ENCODE measurements at regions not wholly inside any gene's neighbourhood (a gene's known extent, or its start where the extent isn't known, plus 50 kb on each side); places are given as distances from the start of the nearest gene placed in this dataset.
"Not testable (repeated sequence)": the region's sequence is repeated elsewhere in the genome, so short reads cannot be mapped to it uniquely, and the experiment has no call there.

DNA sequence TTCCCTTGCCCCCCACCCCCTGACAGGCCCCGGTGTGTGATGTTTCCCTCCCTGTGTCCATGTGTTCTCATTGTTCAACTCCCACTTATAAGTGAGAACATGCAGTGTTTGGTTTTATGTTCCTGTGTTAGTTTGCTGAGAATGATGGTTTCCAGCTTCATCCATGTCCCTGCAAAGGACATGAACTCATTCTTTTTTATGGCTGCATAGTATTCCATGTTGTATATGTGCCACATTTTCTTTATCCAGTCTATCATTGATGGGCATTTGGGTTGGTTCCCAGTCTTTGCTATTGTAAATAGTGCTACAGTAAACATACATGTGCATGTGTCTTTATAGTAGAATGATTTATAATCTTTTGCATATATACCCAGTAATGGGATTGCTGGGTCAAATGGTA is 287.4 kb downstream of the UTRN start:
- DNase-seq (ENCODE audit: extremely low read depth in 1 of 2, low read depth in 1 of 2), result not testable (repeated sequence)

DNA sequence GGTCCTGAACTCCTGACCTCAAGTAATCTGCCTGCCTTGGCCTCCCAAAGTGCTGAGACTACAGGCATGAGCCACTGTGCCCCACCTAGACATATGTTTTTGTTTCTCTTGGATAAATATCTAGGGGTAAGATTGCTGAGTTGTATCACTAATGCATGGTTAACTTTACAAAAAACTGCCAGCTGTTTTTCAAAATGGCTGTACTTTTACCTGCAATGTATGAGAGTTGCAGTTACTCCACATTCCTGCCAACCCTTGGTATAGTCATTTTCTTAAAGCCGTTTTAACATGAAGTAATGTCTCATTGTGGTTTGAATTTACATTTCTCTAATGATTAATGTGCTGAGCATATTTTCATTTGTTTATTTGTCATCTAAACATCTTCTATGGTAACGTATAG is 289.7 kb downstream of the UTRN start:
- DNase-seq (ENCODE audit: extremely low read depth in 1 of 2, low read depth in 1 of 2), result no peak

DNA sequence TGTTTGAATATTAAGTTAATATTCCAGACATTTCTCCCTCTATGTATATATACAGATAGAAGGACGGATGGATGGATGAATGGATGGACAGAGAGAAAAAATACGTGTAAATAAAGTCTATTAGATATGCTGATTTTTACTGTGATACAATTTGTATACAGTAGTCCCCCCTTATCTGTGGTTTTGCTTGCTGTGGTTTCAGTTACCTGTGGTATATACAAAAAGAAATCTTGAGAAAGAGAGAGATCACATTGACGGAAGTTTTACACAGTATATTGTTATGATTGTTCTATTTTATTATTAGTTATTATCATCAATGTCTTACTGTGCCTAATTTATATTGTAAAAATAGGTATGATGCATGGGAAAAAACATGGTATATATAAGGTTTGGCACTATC is 290.2 kb downstream of the UTRN start:
- DNase-seq (ENCODE audit: extremely low read depth in 1 of 2, low read depth in 1 of 2), result no peak

DNA sequence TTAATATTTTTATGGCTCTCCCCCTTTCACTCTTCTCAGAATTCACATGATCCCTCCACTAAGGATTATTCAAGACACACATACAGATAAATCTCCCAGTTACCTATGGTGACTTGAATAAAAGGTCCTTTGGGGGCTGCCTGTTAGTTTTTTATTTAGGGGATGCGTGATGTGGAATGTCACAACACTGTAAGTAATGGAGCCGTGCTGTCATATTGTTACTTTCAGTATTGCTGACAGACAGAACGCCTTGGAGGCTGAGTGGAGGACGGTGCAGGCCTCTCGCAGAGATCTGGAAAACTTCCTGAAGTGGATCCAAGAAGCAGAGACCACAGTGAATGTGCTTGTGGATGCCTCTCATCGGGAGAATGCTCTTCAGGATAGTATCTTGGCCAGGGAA is 291.7 kb downstream of the UTRN start:
- DNase-seq (ENCODE audit: extremely low read depth in 1 of 2, low read depth in 1 of 2), result no peak

DNA sequence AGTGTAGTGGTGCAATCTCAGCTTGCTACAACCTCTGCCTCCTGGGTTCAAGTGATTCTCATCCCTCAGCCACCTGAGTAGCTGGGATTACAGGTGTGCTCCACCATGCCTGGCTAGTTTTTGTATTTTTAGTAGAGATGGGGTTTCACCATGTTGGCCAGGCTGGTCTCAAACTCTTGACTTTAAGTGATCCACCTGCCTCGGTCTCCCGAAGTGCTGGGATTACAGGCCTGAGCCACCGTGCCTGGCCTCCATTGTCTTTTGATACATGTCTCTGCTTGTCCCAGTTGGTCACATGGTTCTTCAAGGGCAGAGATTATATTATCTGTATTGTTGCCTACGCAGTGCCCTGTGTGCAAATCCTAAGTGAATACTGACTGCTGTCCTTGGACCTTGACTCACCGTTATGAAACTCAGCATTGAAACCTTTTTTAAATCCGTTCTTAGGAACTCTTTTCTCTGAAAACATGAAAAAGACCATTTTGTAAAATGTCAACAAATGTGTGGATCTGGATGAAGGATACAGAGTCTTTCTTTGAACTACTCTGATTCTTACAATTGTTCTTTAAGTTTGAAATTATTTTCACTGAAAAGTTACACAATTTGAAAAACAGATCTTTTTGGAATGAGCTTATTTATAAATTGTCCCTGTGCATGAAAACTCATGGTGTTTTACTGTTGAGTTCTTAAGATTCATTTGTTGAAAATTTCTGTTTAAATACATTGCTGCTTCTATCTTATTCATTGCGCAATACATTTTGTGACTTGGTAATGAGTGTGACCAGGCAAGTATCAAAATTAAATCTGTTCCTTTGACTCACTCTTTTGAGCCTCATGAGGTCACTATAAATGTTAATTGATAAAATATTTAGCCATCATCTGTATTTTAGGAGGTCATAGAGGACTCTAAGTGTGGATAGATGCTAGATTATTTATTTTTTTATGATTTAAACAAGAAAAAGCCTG is 293.5 kb downstream of the UTRN start:
- DNase-seq (ENCODE audit: extremely low read depth in 1 of 2, low read depth in 1 of 2), result no peak

DNA sequence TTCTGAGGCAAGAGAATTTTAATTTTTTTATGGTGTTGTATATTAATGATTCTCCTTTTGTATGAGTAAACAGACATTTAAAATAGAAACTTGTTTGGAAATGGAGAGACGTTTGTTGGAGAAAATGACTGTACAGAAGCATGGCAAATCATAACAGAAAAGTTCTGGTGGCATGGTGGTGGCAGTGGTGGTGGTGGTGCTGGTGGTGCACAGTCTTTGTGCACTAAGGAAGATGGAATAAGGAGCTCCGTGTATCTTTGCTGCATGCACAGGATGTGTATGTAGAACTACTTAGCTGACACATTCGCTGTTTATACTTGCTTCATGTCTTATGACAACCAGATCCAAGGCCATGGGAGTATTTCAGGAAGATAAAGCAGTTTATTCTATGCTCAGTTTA is 294.9 kb downstream of the UTRN start:
- DNase-seq (ENCODE audit: extremely low read depth in 1 of 2, low read depth in 1 of 2), result no peak

DNA sequence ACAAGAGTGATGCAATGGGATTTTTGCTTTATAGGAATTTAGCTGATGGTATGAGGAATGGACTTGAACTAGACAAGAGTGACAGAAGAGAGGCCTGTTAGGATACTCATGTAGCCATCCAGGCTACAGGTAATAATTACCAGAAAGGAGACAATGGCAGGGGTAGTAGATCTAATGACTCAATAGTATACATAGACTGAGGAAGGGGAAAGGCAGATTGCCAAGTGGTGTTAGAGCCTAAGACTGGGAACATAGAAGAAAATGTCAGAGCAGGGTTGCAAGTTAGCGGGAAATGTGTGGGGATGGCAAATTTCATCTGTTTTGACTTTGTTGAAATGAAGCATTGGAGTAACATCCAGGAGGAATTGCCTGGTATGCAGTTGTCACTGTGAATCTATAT is 295.6 kb downstream of the UTRN start:
- no peak for DNase-seq (ENCODE audit: extremely low read depth in 1 of 2, low read depth in 1 of 2)

DNA sequence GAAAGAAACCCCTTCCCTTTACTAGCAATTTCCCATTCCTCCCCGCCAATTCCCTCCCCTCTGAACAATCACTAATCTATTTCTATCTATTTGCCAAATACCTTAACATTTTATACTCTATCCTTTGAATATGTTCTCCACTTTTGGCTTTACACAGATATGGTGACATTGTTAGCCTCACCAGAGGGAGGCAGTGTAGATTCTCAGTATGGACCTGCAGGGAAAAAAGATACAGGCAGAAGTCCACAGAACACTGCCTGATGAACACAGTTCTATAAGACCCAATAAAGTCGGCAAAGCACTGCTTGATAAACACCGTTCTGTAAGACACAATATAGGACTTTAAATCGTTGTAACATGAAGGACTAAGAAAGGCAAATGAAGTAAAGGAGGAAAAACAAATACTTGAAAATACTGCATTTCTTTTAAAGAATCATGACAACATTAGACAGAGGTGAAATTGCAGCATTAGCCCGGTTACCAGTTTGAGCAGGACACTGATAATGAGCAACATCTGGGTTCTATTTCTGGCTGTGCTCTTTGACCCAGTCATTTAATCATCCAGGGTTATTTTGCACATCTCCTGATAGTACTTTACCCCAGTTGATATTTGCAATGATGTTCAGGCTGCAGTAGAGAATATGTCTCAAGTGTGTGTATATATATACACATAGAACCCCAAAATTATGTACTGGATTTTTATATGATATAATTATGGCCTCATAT is 296.8 kb downstream of the UTRN start:
- DNase-seq (ENCODE audit: extremely low read depth in 1 of 2, low read depth in 1 of 2), result no peak

DNA sequence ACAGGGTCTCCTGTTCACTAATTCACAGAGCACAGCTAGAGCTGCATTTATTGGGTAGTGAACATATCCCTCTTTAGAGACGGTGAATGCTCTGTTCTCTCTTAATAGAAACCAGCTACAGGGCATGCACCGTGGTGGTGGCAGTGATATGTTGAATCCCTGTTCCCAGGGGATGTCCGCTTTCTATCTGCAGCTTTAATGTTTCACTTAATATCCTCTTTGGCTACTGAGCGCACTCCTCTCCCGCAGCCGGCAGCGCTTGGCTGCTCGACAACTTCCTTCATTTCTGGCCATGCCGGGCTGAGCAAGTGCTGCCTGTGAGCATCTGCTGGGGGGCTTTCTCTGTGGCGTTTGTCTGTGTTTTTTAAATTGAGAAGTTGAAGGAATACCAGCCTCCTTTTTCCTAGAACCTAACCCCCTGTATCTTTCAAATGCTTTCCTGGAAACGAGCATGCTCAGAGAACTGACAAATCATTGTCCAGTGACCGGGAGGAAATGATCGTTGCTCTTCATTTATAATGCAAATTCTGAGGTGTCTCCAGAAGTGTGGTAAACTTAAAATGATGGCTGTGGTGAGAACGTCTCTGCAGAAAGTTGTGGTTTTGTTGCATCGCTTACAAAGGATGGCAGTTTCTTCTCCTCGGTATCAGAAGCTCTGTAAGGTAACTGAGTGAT is 297.9 kb downstream of the UTRN start:
- DNase-seq (ENCODE audit: extremely low read depth in 1 of 2, low read depth in 1 of 2), result no peak

DNA sequence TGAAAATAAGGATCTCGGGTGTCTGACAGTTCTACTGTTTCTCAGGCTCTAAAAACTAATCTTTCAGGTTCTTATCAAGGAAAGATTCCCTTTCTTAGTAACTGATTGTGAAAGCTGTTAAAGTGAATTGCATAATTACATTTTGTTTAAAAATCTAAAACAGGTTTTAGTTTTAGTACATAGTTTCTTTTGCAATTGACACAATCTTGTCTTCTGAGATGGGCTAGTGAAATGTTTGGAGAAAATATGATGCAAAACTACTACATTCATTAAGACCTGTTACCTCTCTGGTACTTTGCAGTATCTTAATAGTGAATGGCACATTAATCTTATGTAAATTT is 298.4 kb downstream of the UTRN start:
- DNase-seq (ENCODE audit: extremely low read depth in 1 of 2, low read depth in 1 of 2), result no peak

DNA sequence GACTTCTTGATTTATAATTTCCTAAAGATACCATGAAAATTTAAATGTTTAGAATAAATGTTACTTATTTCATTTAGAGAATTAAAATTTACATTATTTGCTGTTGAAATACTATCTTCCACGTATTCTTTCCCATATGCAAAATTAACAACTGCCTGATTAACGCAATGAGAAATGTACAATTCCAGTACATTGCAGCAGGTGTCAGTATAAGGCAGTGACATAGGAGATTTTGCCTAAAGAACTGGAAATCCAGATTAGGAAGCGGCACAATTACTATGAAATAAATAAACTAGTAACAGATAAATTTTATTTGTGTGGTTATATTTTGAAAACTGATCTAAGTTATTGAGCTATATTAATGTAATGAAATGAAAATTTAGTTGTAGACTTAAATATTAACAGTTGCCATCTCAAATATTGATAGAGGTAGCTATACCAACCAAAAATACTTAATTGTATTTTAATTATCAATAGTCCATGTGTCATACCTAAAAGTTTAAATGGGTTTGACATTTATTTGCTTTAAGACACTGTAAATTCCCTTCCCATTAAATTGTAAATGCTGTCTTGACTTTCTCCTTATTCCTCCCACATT is 300.2 kb downstream of the UTRN start:
- DNase-seq (ENCODE audit: extremely low read depth in 1 of 2, low read depth in 1 of 2), result no peak

DNA sequence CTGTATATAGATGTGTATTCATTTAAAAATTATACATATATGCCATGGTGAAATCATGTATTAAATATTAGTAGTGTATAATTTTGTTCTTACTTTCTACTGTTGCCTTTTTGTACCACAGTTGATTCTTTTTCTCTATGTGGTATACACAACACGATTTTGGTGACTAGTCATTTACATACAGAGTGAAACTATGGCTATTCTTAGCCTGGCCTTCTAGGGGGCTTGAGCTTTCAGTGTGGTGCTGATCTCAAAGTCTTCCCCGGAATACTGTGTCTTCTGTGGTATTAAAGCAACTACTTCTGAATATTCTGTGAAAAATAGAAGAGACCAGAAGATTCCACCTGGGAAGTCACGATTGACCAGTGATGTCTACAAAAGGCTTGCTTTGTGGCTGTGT is 301.9 kb downstream of the UTRN start:
- DNase-seq (ENCODE audit: extremely low read depth in 1 of 2, low read depth in 1 of 2), result no peak

DNA sequence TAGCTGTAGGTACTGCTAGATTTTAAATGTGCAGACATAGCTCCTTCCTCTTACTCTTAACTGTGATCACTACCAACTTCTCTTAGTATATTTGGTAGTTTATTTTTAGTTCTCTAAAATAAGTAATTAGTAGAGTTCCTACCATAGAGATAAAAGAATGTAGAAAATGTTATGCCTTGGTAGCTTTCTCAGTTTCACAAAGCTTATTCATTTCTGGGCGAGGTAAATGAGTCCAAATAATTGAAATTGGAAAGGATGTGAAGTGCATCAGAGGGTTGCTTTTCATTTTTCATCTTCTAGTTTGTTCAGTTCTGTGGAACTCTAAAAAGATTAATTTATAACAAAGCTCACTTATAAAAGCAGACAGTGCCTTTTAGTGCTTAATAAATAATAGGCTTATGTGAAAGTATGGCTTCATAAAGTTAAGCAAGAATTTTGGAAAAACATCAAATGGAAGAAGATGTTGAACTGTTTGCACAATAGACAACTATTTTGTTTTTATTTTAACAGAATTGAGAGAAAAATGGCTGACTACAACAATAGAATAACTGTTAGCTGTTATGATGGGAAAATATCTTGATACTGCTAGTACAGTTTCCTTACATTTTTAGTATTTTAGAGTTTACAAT is 303.7 kb downstream of the UTRN start:
- no peak for DNase-seq (ENCODE audit: extremely low read depth in 1 of 2, low read depth in 1 of 2)

DNA sequence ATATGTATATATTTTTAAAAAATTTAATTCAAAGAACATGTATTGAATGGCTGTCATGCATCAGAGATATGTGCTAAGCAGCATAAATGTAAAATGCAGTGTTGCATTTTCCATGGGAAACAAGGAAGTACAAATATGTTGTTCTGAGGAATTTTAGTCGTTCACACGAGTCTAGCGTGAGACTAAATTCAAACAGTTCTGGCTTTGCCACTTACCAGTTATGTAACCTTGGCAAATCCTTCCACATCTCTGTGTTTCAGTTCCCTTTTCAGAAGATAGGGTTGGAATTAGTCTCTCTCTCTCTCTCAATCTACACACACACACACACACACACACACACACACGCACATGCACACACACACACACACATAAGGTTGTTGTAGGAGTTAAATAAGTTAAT is 305.4 kb downstream of the UTRN start:
- DNase-seq (ENCODE audit: extremely low read depth in 1 of 2, low read depth in 1 of 2), result no peak

DNA sequence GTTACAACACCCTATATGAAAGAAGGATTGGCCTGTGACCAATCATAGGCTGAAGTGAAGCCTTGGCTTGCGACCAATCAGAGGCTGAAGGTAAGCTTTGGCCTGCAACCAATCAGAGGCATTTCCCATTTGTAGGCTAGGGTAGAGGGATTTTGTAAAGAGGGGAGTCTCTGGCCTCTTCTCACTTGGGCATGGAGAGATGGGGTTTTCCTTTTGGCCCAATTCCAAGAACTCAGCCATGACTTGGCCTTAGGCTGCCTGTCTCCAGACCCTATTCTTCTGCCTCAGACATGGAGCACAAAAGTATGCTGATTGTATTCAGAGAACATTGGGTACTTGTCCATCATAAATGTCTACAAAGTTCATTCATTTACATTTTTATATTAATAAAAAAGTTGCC is 308.3 kb downstream of the UTRN start:
- no peak for DNase-seq (ENCODE audit: extremely low read depth in 1 of 2, low read depth in 1 of 2)

DNA sequence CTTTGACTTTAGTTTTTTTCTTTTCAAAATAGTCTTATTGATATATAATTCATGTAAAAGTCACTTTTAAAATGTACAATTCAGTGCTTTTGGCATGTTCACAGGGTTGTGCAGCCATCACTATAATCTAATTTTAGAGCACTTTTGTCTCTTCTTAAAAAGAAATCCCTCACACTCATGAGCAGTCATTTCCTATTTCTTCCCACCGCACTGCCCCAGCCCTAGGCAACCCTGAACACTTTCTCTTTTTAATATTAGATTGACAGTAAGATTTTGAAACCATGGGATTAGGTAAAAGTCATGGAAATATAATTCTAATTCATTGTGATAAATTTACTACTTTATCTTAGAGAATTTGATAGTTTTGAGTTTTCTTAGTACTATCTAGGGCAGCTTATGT is 309.4 kb downstream of the UTRN start:
- no peak for DNase-seq (ENCODE audit: extremely low read depth in 1 of 2, low read depth in 1 of 2)

DNA sequence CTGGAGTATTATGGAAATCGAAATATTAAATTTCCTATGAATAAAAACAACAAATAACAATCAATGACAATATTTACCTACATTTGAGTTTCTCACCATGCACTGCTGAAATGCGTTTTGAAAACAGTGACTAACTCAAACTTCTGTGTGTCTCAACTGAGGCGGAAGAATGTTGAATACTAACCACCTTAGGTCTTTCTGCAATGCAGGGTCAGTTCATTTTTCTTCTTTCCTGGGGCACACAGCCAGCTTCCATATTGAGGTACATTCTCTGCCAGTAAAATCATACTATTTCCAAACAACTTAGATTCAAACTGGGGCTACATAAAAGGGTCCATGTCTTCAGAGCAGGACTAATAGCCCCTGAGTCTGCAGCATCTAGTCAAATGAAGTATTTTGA is 310.1 kb downstream of the UTRN start:
- no peak for DNase-seq (ENCODE audit: extremely low read depth in 1 of 2, low read depth in 1 of 2)

DNA sequence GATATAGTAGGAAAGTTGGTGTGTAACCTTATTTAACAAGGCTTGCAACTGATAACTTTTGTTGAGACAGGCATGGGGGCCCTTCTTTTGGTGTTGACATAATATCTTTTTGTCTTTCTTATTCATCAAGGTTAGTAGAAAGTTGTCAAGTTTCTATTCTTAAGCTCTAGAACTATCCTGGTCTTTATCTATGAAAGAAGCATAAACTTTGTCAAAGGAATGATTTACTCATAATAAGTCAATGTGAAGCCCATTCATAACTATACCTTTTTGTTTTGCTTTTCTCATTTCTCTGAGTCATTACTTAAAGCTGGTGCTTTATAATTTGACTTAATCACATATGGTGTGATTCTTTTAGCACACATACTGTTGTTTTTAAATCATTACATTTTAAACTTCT is 312.4 kb downstream of the UTRN start:
- DNase-seq (ENCODE audit: extremely low read depth in 1 of 2, low read depth in 1 of 2), result no peak

DNA sequence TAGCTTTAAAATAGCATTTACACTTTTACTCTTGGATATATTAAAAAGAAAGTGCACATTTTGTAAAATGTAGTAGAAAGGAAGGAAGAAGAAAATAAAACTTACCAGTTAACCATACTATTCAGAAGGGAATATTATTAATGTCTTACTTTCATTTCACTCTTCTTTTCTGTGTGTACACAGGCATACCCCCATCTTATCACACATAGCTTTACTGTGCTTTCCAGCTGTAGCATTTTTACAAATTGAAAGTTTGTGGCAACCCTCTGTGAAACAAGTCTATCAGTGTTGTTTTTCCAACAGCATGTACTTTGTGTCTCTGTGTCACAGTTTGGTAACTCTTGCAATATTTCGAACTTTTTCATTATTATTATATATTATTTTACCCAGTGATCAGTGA is 314.5 kb downstream of the UTRN start:
- DNase-seq (ENCODE audit: extremely low read depth in 1 of 2, low read depth in 1 of 2), result no peak

DNA sequence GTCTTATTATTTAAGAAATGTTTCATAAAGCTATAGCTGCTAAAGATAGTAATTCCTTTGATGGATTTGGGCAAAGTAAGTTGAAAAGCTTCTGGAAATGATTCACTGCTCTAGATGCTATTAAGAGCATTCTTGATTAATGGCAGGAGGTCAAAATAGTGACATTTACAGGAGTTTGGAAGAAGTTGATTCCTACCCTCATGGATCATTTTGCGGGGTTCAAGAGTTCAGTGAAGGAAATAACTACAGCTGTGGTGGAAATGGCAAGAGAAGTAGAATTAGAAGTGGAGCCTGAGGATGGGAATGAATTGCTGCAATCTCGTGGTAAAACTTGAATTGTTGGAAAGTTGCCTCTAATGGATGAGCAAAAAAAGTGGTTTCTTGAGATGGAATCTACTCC is 316.1 kb downstream of the UTRN start:
- DNase-seq (ENCODE audit: extremely low read depth in 1 of 2, low read depth in 1 of 2), result no peak

All from activated CD8-positive, alpha-beta memory T cell treated with anti-CD3 and anti-CD28 coated beads for 1 hour (primary cell).